Gastroesophageal sphincter (tissue), 2 donors: ENCODE measurements at regions not wholly inside any gene's neighbourhood (a gene's known extent, or its start where the extent isn't known, plus 50 kb on each side); places are given as distances from the start of the nearest gene placed in this dataset.

Experiments used
- POLR2A ChIP-seq, 2 donors: fragments of 450-650 bp; IDR thresholded peaks; one replicate each; pipeline ENCODE4 v1.6.1; 2017; ENCODE audit warnings: antibody characterized with exemption in 2 of 2, mild to moderate bottlenecking in 2 of 2, moderate library complexity in 1 of 2
- POLR2AphosphoS5 ChIP-seq: sonication (generic); formaldehyde crosslinking; IDR thresholded peaks from one replicate; pipeline ENCODE4 v1.6.1; 2017; ENCODE audit warnings: antibody characterized with exemption

DNA sequence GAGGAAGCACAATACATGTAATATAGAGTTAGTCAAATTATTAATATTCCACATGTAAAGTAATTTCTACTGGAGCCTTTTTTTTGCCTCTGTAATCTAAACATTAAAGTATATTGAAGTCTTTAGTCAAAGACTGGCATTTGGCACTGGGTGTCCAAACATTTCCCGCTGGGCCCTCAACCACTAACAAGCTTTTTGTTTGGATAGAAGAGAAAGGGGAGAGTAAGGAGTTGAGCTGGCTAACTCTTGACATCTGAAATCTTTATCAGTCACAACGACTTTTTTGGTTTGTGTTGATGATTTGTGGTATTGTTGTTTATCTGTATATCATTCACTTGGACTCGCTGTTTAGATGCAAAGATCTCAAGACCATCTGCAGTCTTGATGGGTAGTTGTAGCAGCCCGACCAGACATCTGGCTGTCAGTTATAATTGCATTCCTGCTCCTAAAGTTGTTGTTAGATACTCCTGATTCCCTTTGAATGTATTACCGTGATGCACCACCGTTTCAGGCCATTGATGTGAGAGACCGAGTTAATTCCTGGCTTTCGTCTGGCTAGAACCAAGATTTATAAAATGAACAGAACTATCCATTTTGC, 379.6 kb downstream of the MTX2 start:
- TF ChIP-seq POLR2A (IDR thresholded peaks at IDR 0.05) (no peak), POLR2AphosphoS5 (no peak)
